ENCODE measurements at regions not wholly inside any gene's neighbourhood (a gene's known extent, or its start where the extent isn't known, plus 50 kb on each side); places are given as distances from the start of the nearest gene placed in this dataset.

GRCh38 chr4:186449954-186450353 lies 105.4 kb downstream of the MTNR1A start:
- Histone ChIP-seq H2AFZ (no peak overlapping the region), H4K20me1 (replicated peaks; ENCODE audit: insufficient read depth) (no peaks in the 10 kb centered on the region), H3K27me3 (ENCODE audit: insufficient read depth) (no peaks in the 10 kb centered on the region), H3F3A (replicated peaks; ENCODE audit: low read depth) (no peaks in the 10 kb centered on the region), H3K79me2 (replicated peaks; ENCODE audit: insufficient read depth) (no peaks in the 10 kb centered on the region), H3K4me1 (ENCODE audit: insufficient read depth) (no peaks in the 10 kb centered on the region), H3K9me2 (ENCODE audit: insufficient read depth) (no peaks in the 10 kb centered on the region), H3K27ac (ENCODE audit: low read depth) (no peak overlapping the region), H3K36me3 (ENCODE audit: insufficient read depth) (0 out of 2 replicates have a peak, but pooled peaks cover 4% of the 10 kb centered on the region), H3K4me3 (no peak overlapping the region), H3K4me2 (no peak overlapping the region)
- Mint-ChIP-seq H3K36me3 (ENCODE audit: low read depth) (peaks cover 20% of the 10 kb centered on the region), H3K4me1 (no peaks in the 10 kb centered on the region), H3K4me3 (no peak overlapping the region), H3K27ac (no peak overlapping the region), H3K27me3 (ENCODE audit: insufficient read depth, low read depth, poor library complexity) (peaks cover 5% of the 10 kb centered on the region), H3K9me3 (peaks cover 33% of the 10 kb centered on the region)
- TF ChIP-seq NANOG (IDR thresholded peaks at IDR 0.05; ENCODE audit: borderline replicate concordance) (no peak), EZH2phosphoT487 (IDR thresholded peaks at IDR 0.05; ENCODE audit: unreplicated experiment) (no peak), POLR2AphosphoS5 (IDR thresholded peaks at IDR 0.05; ENCODE audit: low read depth) (no peak), ZNF331 (CRISPR knock-in tag; IDR thresholded peaks at IDR 0.05; ENCODE audit: low read depth) (no peak), JUNB (IDR thresholded peaks at IDR 0.05; ENCODE audit: unreplicated experiment) (no peak), ETS1 (IDR thresholded peaks at IDR 0.05) (no peak), EZH2 (IDR thresholded peaks at IDR 0.05; ENCODE audit: low read depth, unreplicated experiment) (no peak), CREB1 (CRISPR knock-in tag; IDR thresholded peaks at IDR 0.05; ENCODE audit: low read depth) (no peak), REST (IDR thresholded peaks at IDR 0.05; ENCODE audit: unreplicated experiment) (no peak), ZNF114 (CRISPR knock-in tag; IDR thresholded peaks at IDR 0.05) (no peak), STAT1 (IDR thresholded peaks at IDR 0.05; ENCODE audit: unreplicated experiment) (no peak), ZNF462 (CRISPR knock-in tag; IDR thresholded peaks at IDR 0.05) (no peak), CTCF (conservative IDR thresholded peaks at IDR 0.05; ENCODE audit: low read depth in 2 of 2) (no peak)
- no peak for ATAC-seq
- DNase-seq (ENCODE audit: low spot score): no peak

All from GM23338 (cell line).